Breast epithelium (tissue), 4 donors: ENCODE measurements at regions not wholly inside any gene's neighbourhood (a gene's known extent, or its start where the extent isn't known, plus 50 kb on each side); places are given as distances from the start of the nearest gene placed in this dataset.

Source experiments
- DNase-seq, 2 donors: peaks; one replicate each; pipeline ENCODE4 v3.0.0-alpha.2; 2019; ENCODE audit warnings: low spot score in 2 of 2
- H3K27ac ChIP-seq, 2 donors: fragments of 200-600 bp; sonication (generic) in 1 of 2; one replicate each; pipeline ENCODE4 v1.5.1; 2016 to 2019; ENCODE audit warnings: mild to moderate bottlenecking in 1 of 2
- H3K27me3 ChIP-seq, 2 donors: fragments of 200-600 bp; sonication (generic) in 1 of 2; one replicate each; pipeline versions ENCODE4 v1.5.1 to v1.6.0; 2017 to 2019; ENCODE audit warnings: control low read depth in 1 of 2, mild to moderate bottlenecking in 1 of 2
- H3K36me3 ChIP-seq: fragments of 200-600 bp; one replicate; pipeline ENCODE4 v1.5.1; 2019
- H3K4me1 ChIP-seq, 2 donors: fragments of 200-600 bp; sonication (generic); one replicate each; pipeline ENCODE4 v1.5.1; 2016 to 2019; ENCODE audit warnings: control low read depth in 1 of 2
- H3K4me3 ChIP-seq, 3 donors: fragments of 200-600 bp; sonication (generic); 1 replicate in 2 of 3; 2 replicates in 1 of 3; pipeline ENCODE4 v1.5.1; 2016 to 2019; ENCODE audit warnings: mild to moderate bottlenecking in 3 of 3, moderate library complexity in 2 of 3
- H3K9me3 ChIP-seq, 2 donors: fragments of 200-600 bp; sonication (generic) in 1 of 2; one replicate each; pipeline ENCODE4 v1.5.1; 2016 to 2019; ENCODE audit warnings: control low read depth in 1 of 2
- POLR2A ChIP-seq: fragments of 450-650 bp; IDR thresholded peaks from one replicate; pipeline ENCODE4 v1.6.1; 2016; ENCODE audit warnings: antibody characterized with exemption, mild to moderate bottlenecking, moderate library complexity
- POLR2AphosphoS5 ChIP-seq, 3 donors: sonication (generic); formaldehyde crosslinking; IDR thresholded peaks; one replicate each; pipeline ENCODE4 v1.6.1; 2017; ENCODE audit warnings: antibody characterized with exemption in 3 of 3
- intact Hi-C: fragments of 100-400 bp; cut with DNase I; formaldehyde crosslinking; loops from one replicate; pipeline ENCODE4 v1.15.1; 2023; ENCODE audit warnings: low total_unique reads
- TF ChIP-seq, protein P1 (sequence below), 3 donors: fragments of 450-650 bp; IDR thresholded peaks; one replicate each; pipeline ENCODE4 v1.5.1; 2016 to 2017; ENCODE audit warnings: antibody characterized with exemption in 3 of 3, mild to moderate bottlenecking in 3 of 3, moderate library complexity in 3 of 3

DNA sequence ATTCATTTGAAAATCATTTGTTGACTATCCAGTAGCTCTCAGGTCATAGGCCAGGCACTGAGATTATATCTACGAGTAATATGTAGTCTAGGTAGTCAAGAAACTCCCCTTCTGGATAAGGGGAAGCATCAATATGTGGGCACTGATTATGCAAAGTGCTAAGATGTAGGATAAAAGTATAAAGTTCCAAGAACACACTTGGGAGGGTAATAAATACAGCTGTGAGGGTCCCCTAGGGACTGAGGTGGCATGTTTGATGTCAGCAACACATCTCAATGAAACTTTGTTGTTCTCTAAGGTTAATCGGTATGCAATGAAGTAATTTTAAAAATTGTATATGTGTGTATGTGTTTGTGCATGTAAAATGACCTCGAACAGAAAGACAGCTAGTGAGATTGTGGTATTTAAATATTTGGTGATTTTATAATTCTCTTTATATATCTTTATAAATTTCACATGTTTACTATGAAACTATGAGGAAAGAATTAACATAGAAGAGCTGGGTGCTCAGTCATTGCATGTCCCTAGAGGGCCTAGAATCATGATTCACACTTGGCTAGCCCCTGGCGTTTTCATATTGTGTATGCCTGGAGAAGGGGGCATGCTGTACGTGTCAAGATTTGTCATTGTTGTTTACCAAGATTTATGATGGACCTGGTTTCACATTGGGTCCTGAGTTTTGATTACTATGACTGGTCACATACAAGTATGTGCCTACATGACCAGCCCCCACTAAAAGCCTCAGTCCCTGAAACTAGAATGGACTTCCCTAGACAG lies 140.1 kb upstream of the DUSP10 start:
- H3K4me3 ChIP-seq = no peak overlapping the region
- DNase-seq = no peak
- no peaks in the 10 kb centered on the region for H3K36me3 ChIP-seq
- H3K4me1 ChIP-seq = no peaks in the 10 kb centered on the region
- no peak for TF ChIP-seq POLR2A
- no peak for TF ChIP-seq POLR2AphosphoS5 (IDR thresholded peaks at IDR 0.05)
- no peaks in the 10 kb centered on the region for H3K27me3 ChIP-seq
- intact Hi-C loops = no loop called here
- H3K9me3 ChIP-seq = no peaks in the 10 kb centered on the region
- H3K27ac ChIP-seq = no peak overlapping the region

DNA sequence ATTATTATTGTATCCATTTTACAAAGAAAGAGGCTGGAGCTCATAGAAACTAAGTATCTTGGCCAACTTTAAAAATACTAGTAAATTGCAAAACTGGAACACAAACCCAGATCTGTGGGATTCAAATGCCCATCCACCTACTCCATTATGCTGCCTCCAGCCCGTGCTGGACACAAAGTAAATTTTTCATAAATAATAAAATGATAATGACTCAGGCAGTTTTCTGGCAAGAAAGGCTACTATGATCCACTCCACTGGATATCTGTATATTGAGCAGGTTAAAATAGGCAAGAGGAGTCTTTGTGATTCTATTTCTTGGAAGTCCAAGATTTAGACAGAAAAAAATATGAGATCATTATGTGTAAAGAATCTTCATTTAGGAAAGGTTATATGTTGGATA lies 138.3 kb upstream of the DUSP10 start:
- H3K27ac ChIP-seq = no peak overlapping the region
- no peaks in the 10 kb centered on the region for H3K4me1 ChIP-seq
- intact Hi-C loops = no loop called here
- H3K4me3 ChIP-seq = no peak overlapping the region
- H3K27me3 ChIP-seq = no peaks in the 10 kb centered on the region
- H3K36me3 ChIP-seq = no peaks in the 10 kb centered on the region
- TF ChIP-seq, protein P1, sequence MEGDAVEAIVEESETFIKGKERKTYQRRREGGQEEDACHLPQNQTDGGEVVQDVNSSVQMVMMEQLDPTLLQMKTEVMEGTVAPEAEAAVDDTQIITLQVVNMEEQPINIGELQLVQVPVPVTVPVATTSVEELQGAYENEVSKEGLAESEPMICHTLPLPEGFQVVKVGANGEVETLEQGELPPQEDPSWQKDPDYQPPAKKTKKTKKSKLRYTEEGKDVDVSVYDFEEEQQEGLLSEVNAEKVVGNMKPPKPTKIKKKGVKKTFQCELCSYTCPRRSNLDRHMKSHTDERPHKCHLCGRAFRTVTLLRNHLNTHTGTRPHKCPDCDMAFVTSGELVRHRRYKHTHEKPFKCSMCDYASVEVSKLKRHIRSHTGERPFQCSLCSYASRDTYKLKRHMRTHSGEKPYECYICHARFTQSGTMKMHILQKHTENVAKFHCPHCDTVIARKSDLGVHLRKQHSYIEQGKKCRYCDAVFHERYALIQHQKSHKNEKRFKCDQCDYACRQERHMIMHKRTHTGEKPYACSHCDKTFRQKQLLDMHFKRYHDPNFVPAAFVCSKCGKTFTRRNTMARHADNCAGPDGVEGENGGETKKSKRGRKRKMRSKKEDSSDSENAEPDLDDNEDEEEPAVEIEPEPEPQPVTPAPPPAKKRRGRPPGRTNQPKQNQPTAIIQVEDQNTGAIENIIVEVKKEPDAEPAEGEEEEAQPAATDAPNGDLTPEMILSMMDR (IDR thresholded peaks at IDR 0.05) = no peak
- TF ChIP-seq POLR2AphosphoS5 (IDR thresholded peaks at IDR 0.05) = no peak
- no peak for TF ChIP-seq POLR2A
- no peaks in the 10 kb centered on the region for H3K9me3 ChIP-seq
- no peak for DNase-seq

DNA sequence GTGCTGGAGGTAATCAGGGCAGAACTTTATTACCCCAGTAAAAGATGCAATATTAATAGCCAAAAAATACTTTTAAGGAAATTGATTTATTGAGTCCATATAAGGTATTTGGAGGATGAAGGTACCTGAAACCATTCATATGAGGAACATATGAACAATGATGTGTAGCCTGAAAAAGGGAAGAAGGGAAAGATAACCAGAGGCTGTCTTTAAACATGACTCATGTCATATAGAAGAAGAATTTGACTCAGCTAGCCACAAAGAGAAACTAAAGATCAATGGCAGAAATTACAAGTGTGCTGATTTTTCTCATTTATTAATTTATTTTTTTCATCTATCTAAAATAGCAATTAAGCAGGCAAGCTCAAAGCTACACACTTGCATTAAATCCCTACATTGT lies 136.2 kb upstream of the DUSP10 start:
- H3K27me3 ChIP-seq = no peaks in the 10 kb centered on the region
- no peak overlapping the region for H3K4me3 ChIP-seq
- intact Hi-C loops = no loop called here
- no peaks in the 10 kb centered on the region for H3K9me3 ChIP-seq
- no peaks in the 10 kb centered on the region for H3K36me3 ChIP-seq
- H3K27ac ChIP-seq = no peak overlapping the region
- H3K4me1 ChIP-seq = no peaks in the 10 kb centered on the region
- TF ChIP-seq POLR2AphosphoS5 (IDR thresholded peaks at IDR 0.05) (no peak), POLR2A (no peak)
- TF ChIP-seq, protein P1 (IDR thresholded peaks at IDR 0.05) = no peak
- DNase-seq = no peak

DNA sequence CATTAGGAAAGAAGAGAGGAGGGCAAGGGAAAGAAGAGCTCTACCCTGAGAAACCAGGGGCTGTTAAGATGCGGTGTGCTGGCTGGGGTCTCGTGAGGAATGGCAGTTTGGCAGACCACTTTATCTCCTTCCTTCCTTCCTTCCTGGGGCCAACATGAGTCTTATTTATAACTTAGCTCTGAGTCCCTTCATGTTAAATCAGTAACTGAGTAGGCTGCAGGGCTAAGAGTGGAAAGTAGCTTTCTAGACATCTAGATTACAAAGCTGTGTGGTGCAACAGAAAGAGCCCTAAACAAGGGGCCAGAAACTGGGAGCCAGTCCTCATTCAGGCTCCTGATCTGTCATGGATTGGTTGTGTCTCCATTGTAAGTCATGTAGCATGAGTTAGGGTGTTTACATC lies 135.4 kb upstream of the DUSP10 start:
- no peak overlapping the region for H3K27ac ChIP-seq
- intact Hi-C loops = no loop called here
- TF ChIP-seq, protein P1 (IDR thresholded peaks at IDR 0.05) = no peak
- TF ChIP-seq POLR2AphosphoS5 (IDR thresholded peaks at IDR 0.05) = no peak
- TF ChIP-seq POLR2A = no peak
- H3K36me3 ChIP-seq = no peaks in the 10 kb centered on the region
- no peak overlapping the region for H3K4me3 ChIP-seq
- no peaks in the 10 kb centered on the region for H3K4me1 ChIP-seq
- no peaks in the 10 kb centered on the region for H3K9me3 ChIP-seq
- H3K27me3 ChIP-seq = no peaks in the 10 kb centered on the region
- no peak for DNase-seq

DNA sequence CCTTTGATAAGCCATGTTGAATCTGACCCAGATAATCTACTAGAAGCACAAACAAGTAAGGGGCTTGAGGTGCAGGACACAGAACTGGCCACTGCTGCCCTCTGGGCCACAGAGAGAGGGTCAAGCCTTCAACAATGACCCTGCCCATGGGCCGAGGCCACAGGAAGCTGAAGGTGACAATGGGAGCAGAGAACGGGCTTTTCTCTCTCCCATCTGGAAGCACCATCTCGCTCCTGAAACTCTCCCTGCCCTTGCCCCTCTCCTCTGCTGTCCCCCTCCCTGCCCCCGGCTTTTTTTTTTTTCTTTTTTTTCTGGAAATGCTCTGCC lies 133.1 kb upstream of the DUSP10 start:
- no peaks in the 10 kb centered on the region for H3K36me3 ChIP-seq
- no peak overlapping the region for H3K27ac ChIP-seq

More for the DNA sequence above, 133.1 kb upstream of the DUSP10 start:
- no peaks in the 10 kb centered on the region for H3K9me3 ChIP-seq
- TF ChIP-seq POLR2A (no peak), POLR2AphosphoS5 (IDR thresholded peaks at IDR 0.05) (no peak)
- TF ChIP-seq, protein P1 (IDR thresholded peaks at IDR 0.05) = no peak
- no peaks in the 10 kb centered on the region for H3K4me1 ChIP-seq
- DNase-seq = no peak
- intact Hi-C loops = no loop called here
- no peak overlapping the region for H3K4me3 ChIP-seq
- no peaks in the 10 kb centered on the region for H3K27me3 ChIP-seq
